HEK293 (cell line): ENCODE measurements at regions not wholly inside any gene's neighbourhood (a gene's known extent, or its start where the extent isn't known, plus 50 kb on each side); places are given as distances from the start of the nearest gene placed in this dataset.

Experiments used
- CTCF ChIA-PET: fragments of 350-600 bp; formaldehyde crosslinking; extraction: SDS; loops from one replicate; lab custom pipeline; 2021; ENCODE audit warnings: antibody characterized with exemption; lab: Yijun Ruan, JAX
- POLR2A ChIA-PET: fragments of 300-600 bp; formaldehyde crosslinking; extraction: SDS; loops from one replicate; lab custom pipeline; 2020; ENCODE audit warnings: antibody characterized with exemption, inconsistent platforms; lab: Yijun Ruan, JAX
- H3K27ac ChIP-seq: fragments of 200-500 bp; sonication (Bioruptor generic); 2 replicates; pipeline ENCODE4 v1.5.1; 2014; ENCODE audit warnings: low read depth, low read length, control low read depth, inconsistent platforms; ENCODE audit errors: extremely low read depth
- H3K36me3 ChIP-seq, 2 experiments: fragments of 200-500 bp in 1 of 2; sonication (Bioruptor generic) in 1 of 2; 1 replicate in 1 of 2; 2 replicates in 1 of 2; pipeline ENCODE4 v1.5.1; 2014 to 2017; ENCODE audit warnings: inconsistent platforms in 2 of 2, low read length in 2 of 2; ENCODE audit not compliant: control insufficient read depth in 2 of 2, insufficient read depth in 1 of 2
- H3K4me1 ChIP-seq: fragments of 200-500 bp; sonication (Bioruptor generic); 2 replicates; pipeline ENCODE4 v1.5.1; 2014; ENCODE audit warnings: mild to moderate bottlenecking, low read length, inconsistent platforms; ENCODE audit not compliant: control insufficient read depth, insufficient read depth
- H3K4me3 ChIP-seq: 2 replicates; pipeline ENCODE4 v1.5.1; 2011; ENCODE audit warnings: low read depth, mild to moderate bottlenecking, control low read depth, low read length, moderate library complexity
- H3K9me3 ChIP-seq: fragments of 200-500 bp; sonication (Bioruptor generic); 2 replicates; pipeline ENCODE4 v1.5.1; 2014; ENCODE audit warnings: low read depth, low read length, inconsistent platforms; ENCODE audit not compliant: control insufficient read depth, insufficient read depth
- PRDM1 ChIP-seq: fragments of 450-650 bp; formaldehyde crosslinking; IDR thresholded peaks from 2 replicates; pipeline ENCODE4; 2016; ENCODE audit warnings: missing biosample characterization, missing genetic modification characterization
- SCRT2 ChIP-seq: fragments of 450-650 bp; formaldehyde crosslinking; IDR thresholded peaks from 2 replicates; pipeline ENCODE4 v1.5.1; 2016; ENCODE audit warnings: missing biosample characterization, missing genetic modification characterization
- ZBTB21 ChIP-seq: fragments of 450-650 bp; formaldehyde crosslinking; IDR thresholded peaks from 2 replicates; pipeline ENCODE4 v1.5.1; 2017; ENCODE audit warnings: missing biosample characterization, missing genetic modification characterization
- ZNF10 ChIP-seq: fragments of 450-650 bp; formaldehyde crosslinking; IDR thresholded peaks from 2 replicates; pipeline ENCODE4 v1.5.1; 2017; ENCODE audit warnings: missing biosample characterization, missing genetic modification characterization
- ZNF140 ChIP-seq: fragments of 450-650 bp; formaldehyde crosslinking; IDR thresholded peaks from 2 replicates; pipeline ENCODE4 v1.5.1; 2016; ENCODE audit warnings: missing biosample characterization, missing genetic modification characterization
- ZNF146 ChIP-seq: fragments of 450-650 bp; formaldehyde crosslinking; IDR thresholded peaks from 2 replicates; pipeline ENCODE4 v1.5.1; 2016; ENCODE audit warnings: missing biosample characterization, missing genetic modification characterization
- ZNF174 ChIP-seq: fragments of 450-650 bp; formaldehyde crosslinking; IDR thresholded peaks from 2 replicates; pipeline ENCODE4 v1.5.0; 2017; ENCODE audit warnings: missing biosample characterization, mild to moderate bottlenecking, missing genetic modification characterization
- ZNF175 ChIP-seq: fragments of 450-650 bp; formaldehyde crosslinking; IDR thresholded peaks from 2 replicates; pipeline ENCODE4 v1.5.1; 2016; ENCODE audit warnings: missing biosample characterization, missing genetic modification characterization
- ZNF23 ChIP-seq: fragments of 450-650 bp; formaldehyde crosslinking; IDR thresholded peaks from 2 replicates; pipeline ENCODE4 v1.5.1; 2016; ENCODE audit warnings: missing biosample characterization, missing genetic modification characterization, borderline replicate concordance
- ZNF266 ChIP-seq: fragments of 450-650 bp; formaldehyde crosslinking; IDR thresholded peaks from 2 replicates; pipeline ENCODE4 v1.5.1; 2016; ENCODE audit warnings: missing biosample characterization, missing genetic modification characterization, low read depth
- ZNF324 ChIP-seq: fragments of 450-650 bp; formaldehyde crosslinking; IDR thresholded peaks from 2 replicates; pipeline ENCODE4 v1.5.1; 2016; ENCODE audit warnings: missing biosample characterization, missing genetic modification characterization
- ZNF37A ChIP-seq: fragments of 450-650 bp; IDR thresholded peaks from 2 replicates; pipeline ENCODE4 v1.5.1; 2018; ENCODE audit warnings: missing biosample characterization, missing genetic modification characterization
- ZNF433 ChIP-seq: fragments of 450-650 bp; formaldehyde crosslinking; IDR thresholded peaks from 2 replicates; pipeline ENCODE4 v1.5.1; 2016; ENCODE audit warnings: missing biosample characterization, missing genetic modification characterization, low read depth
- ZNF514 ChIP-seq: fragments of 450-650 bp; formaldehyde crosslinking; IDR thresholded peaks from 2 replicates; pipeline ENCODE4 v1.5.1; 2016; ENCODE audit warnings: missing biosample characterization, missing genetic modification characterization
- ZNF521 ChIP-seq: fragments of 450-650 bp; formaldehyde crosslinking; IDR thresholded peaks from 2 replicates; pipeline ENCODE4 v1.5.1; 2017; ENCODE audit warnings: missing biosample characterization, mild to moderate bottlenecking, missing genetic modification characterization
- ZNF529 ChIP-seq: fragments of 450-650 bp; formaldehyde crosslinking; IDR thresholded peaks from 2 replicates; pipeline ENCODE4 v1.5.1; 2017; ENCODE audit warnings: missing genetic modification characterization, missing biosample characterization; ENCODE audit not compliant: insufficient replicate concordance
- ZNF544 ChIP-seq: fragments of 450-650 bp; formaldehyde crosslinking; IDR thresholded peaks from 2 replicates; pipeline ENCODE4 v1.5.0; 2017; ENCODE audit warnings: missing biosample characterization, missing genetic modification characterization
- ZNF560 ChIP-seq: fragments of 450-650 bp; formaldehyde crosslinking; IDR thresholded peaks from 2 replicates; pipeline ENCODE4 v1.5.1; 2017; ENCODE audit warnings: missing biosample characterization, missing genetic modification characterization, borderline replicate concordance
- ZNF561 ChIP-seq: fragments of 450-650 bp; IDR thresholded peaks from 2 replicates; pipeline ENCODE4 v1.5.1; 2018; ENCODE audit warnings: missing biosample characterization, missing genetic modification characterization, borderline replicate concordance
- ZNF629 ChIP-seq: fragments of 450-650 bp; formaldehyde crosslinking; IDR thresholded peaks from 2 replicates; pipeline ENCODE4 v1.5.1; 2017; ENCODE audit warnings: missing biosample characterization, missing genetic modification characterization
- ZNF658 ChIP-seq: fragments of 450-650 bp; formaldehyde crosslinking; IDR thresholded peaks from 2 replicates; pipeline ENCODE4; 2016; ENCODE audit warnings: missing biosample characterization, missing genetic modification characterization
- ZNF664 ChIP-seq: fragments of 450-650 bp; formaldehyde crosslinking; IDR thresholded peaks from 2 replicates; pipeline ENCODE4 v1.5.1; 2016; ENCODE audit warnings: missing biosample characterization, missing genetic modification characterization
- ZNF670 ChIP-seq: fragments of 450-650 bp; formaldehyde crosslinking; IDR thresholded peaks from 2 replicates; pipeline ENCODE4 v1.5.1; 2016; ENCODE audit warnings: missing biosample characterization, missing genetic modification characterization, low read depth
- ZNF701 ChIP-seq: fragments of 450-650 bp; formaldehyde crosslinking; IDR thresholded peaks from 2 replicates; pipeline ENCODE4 v1.5.1; 2016; ENCODE audit warnings: missing biosample characterization, missing genetic modification characterization
- ZNF76 ChIP-seq: fragments of 450-650 bp; formaldehyde crosslinking; IDR thresholded peaks from 2 replicates; pipeline ENCODE4; 2016; ENCODE audit warnings: low read depth, missing biosample characterization, missing genetic modification characterization, borderline replicate concordance
- ZXDB ChIP-seq: fragments of 450-650 bp; formaldehyde crosslinking; IDR thresholded peaks from 2 replicates; pipeline ENCODE4 v1.5.1; 2016; ENCODE audit warnings: missing biosample characterization, missing genetic modification characterization
- TF ChIP-seq, protein P1 (sequence below): fragments of 450-650 bp; formaldehyde crosslinking; IDR thresholded peaks from 2 replicates; pipeline ENCODE4 v1.5.1; 2016; ENCODE audit warnings: missing biosample characterization, missing genetic modification characterization
- TF ChIP-seq, protein P2 (sequence below): fragments of 450-650 bp; formaldehyde crosslinking; conservative IDR thresholded peaks from 2 replicates; pipeline ENCODE4 v1.5.1; 2016; ENCODE audit warnings: low read depth, missing biosample characterization, missing genetic modification characterization

- Histone ChIP-seq H3K27ac (no peak overlapping the region), H3K36me3 (no peaks in the 10 kb centered on the region), H3K4me1 (no peaks in the 10 kb centered on the region), H3K9me3 (no peaks in the 10 kb centered on the region), H3K4me3 (no peak overlapping the region)
- TF ChIP-seq SCRT2 (no peak), ZNF670 (tag by site-specific recombination) (no peak), ZNF664 (no peak), ZNF140 (tag by site-specific recombination) (no peak), ZBTB21 (tag by site-specific recombination) (no peak), ZNF37A (tag by site-specific recombination) (no peak), ZNF658 (tag by site-specific recombination) (no peak), ZNF10 (tag by site-specific recombination) (no peak), ZNF146 (tag by site-specific recombination) (no peak), ZNF175 (no peak), ZNF433 (tag by site-specific recombination) (no peak), ZNF23 (no peak), ZNF514 (tag by site-specific recombination) (no peak), ZNF521 (tag by site-specific recombination) (no peak), ZNF266 (no peak), ZXDB (tag by site-specific recombination) (no peak), ZNF544 (tag by site-specific recombination) (no peak), ZNF529 (tag by site-specific recombination) (no peak)
- TF ChIP-seq, protein P1, sequence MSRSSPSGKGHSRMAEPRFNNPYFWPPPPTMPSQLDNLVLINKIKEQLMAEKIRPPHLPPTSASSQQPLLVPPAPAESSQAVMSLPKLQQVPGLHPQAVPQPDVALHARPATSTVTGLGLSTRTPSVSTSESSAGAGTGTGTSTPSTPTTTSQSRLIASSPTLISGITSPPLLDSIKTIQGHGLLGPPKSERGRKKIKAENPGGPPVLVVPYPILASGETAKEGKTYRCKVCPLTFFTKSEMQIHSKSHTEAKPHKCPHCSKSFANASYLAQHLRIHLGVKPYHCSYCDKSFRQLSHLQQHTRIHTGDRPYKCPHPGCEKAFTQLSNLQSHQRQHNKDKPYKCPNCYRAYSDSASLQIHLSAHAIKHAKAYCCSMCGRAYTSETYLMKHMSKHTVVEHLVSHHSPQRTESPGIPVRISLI, result no peak
- TF ChIP-seq, protein P2, sequence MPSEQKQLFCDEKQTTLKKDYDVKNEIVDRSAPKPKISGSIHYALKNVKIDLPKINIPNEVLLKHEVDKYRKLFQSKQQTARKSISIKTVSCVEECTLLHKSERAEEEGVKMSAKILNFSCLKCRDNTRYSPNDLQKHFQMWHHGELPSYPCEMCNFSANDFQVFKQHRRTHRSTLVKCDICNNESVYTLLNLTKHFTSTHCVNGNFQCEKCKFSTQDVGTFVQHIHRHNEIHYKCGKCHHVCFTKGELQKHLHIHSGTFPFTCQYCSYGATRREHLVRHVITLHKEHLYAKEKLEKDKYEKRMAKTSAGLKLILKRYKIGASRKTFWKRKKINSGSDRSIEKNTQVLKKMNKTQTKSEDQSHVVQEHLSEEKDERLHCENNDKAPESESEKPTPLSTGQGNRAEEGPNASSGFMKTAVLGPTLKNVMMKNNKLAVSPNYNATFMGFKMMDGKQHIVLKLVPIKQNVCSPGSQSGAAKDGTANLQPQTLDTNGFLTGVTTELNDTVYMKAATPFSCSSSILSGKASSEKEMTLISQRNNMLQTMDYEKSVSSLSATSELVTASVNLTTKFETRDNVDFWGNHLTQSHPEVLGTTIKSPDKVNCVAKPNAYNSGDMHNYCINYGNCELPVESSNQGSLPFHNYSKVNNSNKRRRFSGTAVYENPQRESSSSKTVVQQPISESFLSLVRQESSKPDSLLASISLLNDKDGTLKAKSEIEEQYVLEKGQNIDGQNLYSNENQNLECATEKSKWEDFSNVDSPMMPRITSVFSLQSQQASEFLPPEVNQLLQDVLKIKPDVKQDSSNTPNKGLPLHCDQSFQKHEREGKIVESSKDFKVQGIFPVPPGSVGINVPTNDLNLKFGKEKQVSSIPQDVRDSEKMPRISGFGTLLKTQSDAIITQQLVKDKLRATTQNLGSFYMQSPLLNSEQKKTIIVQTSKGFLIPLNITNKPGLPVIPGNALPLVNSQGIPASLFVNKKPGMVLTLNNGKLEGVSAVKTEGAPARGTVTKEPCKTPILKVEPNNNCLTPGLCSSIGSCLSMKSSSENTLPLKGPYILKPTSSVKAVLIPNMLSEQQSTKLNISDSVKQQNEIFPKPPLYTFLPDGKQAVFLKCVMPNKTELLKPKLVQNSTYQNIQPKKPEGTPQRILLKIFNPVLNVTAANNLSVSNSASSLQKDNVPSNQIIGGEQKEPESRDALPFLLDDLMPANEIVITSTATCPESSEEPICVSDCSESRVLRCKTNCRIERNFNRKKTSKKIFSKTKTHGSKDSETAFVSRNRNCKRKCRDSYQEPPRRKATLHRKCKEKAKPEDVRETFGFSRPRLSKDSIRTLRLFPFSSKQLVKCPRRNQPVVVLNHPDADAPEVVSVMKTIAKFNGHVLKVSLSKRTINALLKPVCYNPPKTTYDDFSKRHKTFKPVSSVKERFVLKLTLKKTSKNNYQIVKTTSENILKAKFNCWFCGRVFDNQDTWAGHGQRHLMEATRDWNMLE, result no peak
- POLR2A ChIA-PET, result no interaction called here
- CTCF ChIA-PET, result interaction anchor here (0.6 to 0.7 kb wide), 3 partner anchors 35 to 1413 kb away, joined by 3 read pairs; no protein-coding TSS in a partner anchor
Observed at GRCh38 chr6:145279551-145279950, 455.8 kb downstream of the EPM2A start.

GRCh38 chr6:145279993-145280392, 455.3 kb downstream of the EPM2A start:
- H3K27ac ChIP-seq, result no peak overlapping the region
- no peaks in the 10 kb centered on the region for H3K9me3 ChIP-seq
- ChIA-PET POLR2A (no interaction called here), CTCF (interaction anchor here (0.6 kb wide), 2 partner anchors 35 to 186 kb away, joined by 3 read pairs; no protein-coding TSS in a partner anchor)
- no peaks in the 10 kb centered on the region for H3K36me3 ChIP-seq
- H3K4me3 ChIP-seq, result no peak overlapping the region
- TF ChIP-seq ZNF76 (tag by site-specific recombination) (no peak), ZNF174 (tag by site-specific recombination) (no peak), ZNF324 (no peak), ZNF701 (tag by site-specific recombination) (no peak), ZNF561 (tag by site-specific recombination) (no peak), ZNF629 (tag by site-specific recombination) (no peak), ZNF560 (tag by site-specific recombination) (no peak), PRDM1 (tag by site-specific recombination) (no peak)
- TF ChIP-seq, protein P1, result no peak
- no peaks in the 10 kb centered on the region for H3K4me1 ChIP-seq
